SK-N-SH (cell line): ENCODE measurements at regions not wholly inside any gene's neighbourhood (a gene's known extent, or its start where the extent isn't known, plus 50 kb on each side); places are given as distances from the start of the nearest gene placed in this dataset.

Source experiments
- CTCF ChIP-seq: fragments of 200-600 bp; sonication (generic); IDR thresholded peaks from 2 replicates; pipeline ENCODE4 v1.6.1; 2017; ENCODE audit warnings: antibody characterized with exemption, mild to moderate bottlenecking, moderate library complexity
- ELF1 ChIP-seq: IDR thresholded peaks from 2 replicates; pipeline ENCODE4 v1.4.0; 2012
- EZH2phosphoT487 ChIP-seq: fragments of 200-600 bp; sonication (generic); IDR thresholded peaks from 2 replicates; pipeline ENCODE4 v1.6.1; 2017; ENCODE audit warnings: low read depth, mixed run types, mild to moderate bottlenecking, antibody characterized with exemption, moderate library complexity, borderline replicate concordance
- GATA2 ChIP-seq: sonication (generic); formaldehyde crosslinking; IDR thresholded peaks from 2 replicates; pipeline ENCODE4 v1.5.0; 2020; ENCODE audit warnings: mild to moderate bottlenecking, missing genetic modification reagents
- RAD21 ChIP-seq: IDR thresholded peaks from 2 replicates; pipeline ENCODE4 v1.6.1; 2012; ENCODE audit warnings: mild to moderate bottlenecking, low read length

GRCh38 chr11:111067994-111068393, 177.5 kb upstream of the POU2AF2 start:
- TF ChIP-seq EZH2phosphoT487 = no peak
- TF ChIP-seq CTCF = no peak
- TF ChIP-seq RAD21 = no peak
- no peak for TF ChIP-seq ELF1
- TF ChIP-seq GATA2 (CRISPR knock-in tag) = no peak
